OCI-M1 (cell line): ENCODE measurements at regions not wholly inside any gene's neighbourhood (a gene's known extent, or its start where the extent isn't known, plus 50 kb on each side); places are given as distances from the start of the nearest gene placed in this dataset.
"Not testable (repeated sequence)": the region's sequence is repeated elsewhere in the genome, so short reads cannot be mapped to it uniquely, and the experiment has no call there.

Experiments used
- DNase-seq: peaks from one replicate; lab custom pipeline; 2025; lab: John Stamatoyannopoulos, UW

DNA sequence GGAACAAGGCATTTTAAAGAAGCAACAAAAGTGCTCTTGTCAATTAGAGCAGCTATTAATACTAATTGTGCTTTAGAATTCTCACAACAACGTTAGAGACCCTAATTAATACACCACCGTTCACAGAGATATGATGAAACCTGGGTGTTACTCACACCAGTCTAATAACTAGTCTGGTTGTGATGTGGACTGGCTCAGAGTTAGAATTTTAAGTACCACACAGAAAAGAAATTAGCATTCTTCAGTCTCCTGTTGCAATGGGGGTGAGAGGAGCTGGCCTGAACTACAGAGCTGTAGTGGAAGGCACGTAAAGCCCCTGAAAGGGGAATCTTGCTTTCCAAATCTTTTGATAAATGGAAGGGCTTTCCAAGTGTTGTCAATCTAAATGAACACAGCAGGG is 240.8 kb upstream of the TOX3 start:
- DNase-seq, result no peak

DNA sequence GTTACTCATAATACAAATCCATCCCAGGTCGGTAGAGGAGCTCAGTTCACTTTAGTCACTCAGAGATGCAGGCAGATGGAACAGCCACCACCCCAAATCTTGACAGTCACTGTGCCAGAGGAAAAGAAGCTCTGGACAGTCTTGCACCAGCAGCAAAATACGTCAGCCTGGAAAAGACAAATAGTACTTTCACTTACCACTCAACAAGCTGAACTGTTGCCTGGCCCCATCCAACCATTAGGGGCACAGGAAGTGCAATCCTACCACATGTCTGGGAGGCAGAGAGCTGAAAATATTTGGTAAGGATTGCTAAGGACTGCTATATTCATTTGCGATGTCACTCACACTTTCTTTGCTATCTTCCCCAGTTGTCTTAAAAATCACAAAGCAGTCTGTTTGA is 239.1 kb upstream of the TOX3 start:
- DNase-seq, result no peak

DNA sequence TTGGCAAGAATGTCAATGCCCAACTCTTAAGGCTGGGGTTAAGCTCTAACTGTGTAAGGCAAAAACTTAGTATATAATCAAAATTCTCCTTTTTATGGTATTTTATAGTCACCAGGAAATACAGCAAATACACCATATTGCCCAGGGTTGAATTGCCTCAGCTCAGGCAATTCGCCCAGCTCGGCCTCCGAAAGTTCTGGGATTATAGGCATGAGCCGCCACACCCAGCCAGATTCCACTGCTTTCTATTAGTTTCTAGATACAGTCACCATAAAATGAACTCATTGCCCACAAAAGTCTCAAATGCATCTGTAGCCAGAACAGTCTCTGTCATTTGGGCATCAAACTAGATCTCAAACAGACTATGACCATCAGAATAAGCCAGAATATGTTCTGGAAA is 238.7 kb upstream of the TOX3 start:
- no peak for DNase-seq

DNA sequence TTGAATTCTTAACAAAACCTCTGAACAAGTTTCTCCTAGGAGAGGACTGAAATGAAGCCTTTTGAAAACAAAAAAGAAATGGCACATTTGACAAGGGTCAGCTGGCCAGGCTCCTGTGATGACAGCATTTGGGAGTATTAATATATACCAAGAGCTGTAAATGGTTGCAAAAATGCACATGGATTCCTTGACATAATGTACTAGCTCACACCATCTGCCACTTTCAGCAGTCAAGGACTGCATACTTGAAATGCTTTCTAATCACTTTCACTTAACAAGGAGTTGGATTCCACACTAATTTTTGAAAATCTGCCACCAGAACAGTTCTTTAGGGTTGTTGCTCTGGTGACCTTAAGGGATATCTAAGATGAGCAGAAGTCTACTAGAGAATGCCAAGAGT is 236.7 kb upstream of the TOX3 start:
- DNase-seq, result no peak

DNA sequence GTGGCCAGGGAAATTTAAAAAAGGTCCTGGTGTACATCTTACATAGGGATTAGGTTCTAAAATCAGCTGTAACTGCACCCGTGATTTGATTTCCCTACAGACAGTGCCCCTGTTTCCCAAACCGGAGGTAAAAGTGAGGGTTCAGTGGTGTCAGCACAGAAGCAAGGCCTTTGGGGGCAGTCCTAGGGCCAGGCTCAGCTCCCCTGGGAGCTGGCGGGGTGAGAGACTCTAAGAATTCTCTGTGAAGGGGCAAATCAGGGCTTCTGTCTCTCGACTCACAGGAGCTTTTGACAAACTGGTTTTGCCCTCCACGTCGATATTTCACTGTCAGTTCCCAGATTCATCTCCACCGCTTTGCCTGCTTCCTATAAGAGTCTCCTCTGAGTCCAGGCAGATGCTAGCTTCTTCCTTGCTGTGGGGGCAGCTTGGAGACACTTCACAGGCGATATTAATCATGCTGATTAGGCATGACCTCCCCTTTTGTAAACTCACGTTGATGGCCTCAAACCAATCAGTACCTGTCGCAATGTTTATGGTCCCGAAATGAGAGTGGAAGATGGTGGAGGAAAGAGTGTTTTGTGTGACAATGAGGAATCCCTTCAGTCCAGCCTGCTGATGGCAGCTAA is 234.2 kb upstream of the TOX3 start:
- DNase-seq, result no peak

DNA sequence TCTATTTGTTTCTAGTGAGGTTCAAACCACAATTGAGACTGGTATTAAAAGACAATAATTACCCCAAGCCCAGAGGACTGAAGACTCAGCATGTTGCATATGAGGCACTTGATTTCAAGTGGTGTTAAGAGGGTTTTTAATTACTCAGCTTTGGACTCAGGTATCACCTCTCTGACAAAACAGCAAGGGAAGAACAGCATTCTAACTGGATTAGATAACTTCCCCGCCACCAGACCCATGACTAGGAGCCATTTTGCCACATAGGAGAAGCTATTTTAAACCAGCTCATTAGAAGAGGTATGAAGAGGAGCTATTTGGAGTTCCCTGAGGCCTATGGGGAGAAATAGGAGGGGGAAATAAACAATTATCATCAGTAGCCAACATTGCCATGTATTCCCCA is 226.1 kb upstream of the TOX3 start:
- DNase-seq, result no peak

DNA sequence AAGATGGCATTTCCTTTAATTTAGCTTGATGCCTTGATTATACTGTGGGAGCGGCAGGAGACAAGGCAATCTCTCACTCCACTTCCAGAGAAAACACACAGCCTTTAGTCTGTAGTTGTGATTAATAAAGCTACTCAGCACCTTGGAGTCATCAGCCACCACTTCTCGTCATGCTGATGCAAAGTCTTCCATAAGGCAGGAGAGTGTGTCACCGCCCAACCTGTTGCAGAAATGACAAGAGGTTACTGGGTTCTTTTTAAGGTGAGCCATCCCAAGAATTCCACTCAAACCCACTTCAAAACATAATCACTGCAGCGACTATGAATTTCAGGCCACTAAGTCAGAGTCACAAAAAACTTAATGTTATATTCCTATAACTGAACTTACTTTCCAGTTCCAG is 223.9 kb upstream of the TOX3 start:
- DNase-seq, result no peak

DNA sequence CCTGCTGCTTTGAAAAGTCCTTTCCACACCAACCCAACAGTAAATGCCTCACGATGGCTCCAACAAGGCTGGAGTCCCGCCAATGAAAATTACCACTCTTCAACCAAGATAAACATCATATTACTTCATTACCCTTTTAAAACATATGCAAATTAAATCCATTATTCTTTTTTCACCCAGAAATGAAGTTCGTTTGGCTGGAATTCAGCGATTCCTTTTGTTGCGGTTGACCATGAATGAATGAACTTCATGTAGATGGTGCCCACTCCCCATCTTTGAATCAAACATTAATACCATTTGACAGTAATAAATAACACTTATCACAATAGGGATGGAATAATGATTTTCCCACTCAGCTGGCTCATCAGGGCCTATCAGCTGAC is 211.5 kb upstream of the TOX3 start:
- DNase-seq, result no peak

DNA sequence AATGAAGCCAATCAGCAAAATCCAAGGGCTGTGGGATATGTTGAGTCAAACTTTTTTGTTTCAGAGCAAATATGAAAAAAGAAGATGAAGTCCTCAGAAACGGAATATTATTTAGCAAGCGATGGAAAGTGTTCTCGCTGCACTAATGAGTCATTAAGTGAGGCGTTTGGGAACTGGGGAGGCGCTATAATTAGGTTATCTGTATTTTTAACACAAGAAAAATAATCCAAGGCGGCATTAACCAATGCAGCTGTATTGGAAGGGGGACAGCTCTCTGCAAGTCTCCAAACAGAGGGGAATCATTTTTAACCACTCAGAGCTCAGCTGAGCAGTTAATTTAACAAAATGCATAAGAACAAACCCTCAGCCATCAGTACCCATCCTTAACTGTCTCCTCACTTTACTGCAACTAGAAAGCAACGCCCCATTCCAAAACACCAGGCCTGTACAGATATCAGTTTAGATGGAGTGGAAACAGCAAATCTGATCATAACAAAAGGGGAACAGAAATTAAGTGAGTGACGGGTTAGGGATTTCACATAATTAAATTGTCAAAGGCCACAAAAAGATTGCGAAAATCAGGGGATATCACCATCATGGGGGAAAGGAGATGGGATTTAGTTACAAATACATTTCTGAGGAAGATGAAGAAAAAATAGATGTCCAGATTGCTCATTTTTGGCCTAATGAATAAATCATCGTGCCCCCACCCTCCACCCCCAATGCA is 211.0 kb upstream of the TOX3 start:
- DNase-seq, result no peak

DNA sequence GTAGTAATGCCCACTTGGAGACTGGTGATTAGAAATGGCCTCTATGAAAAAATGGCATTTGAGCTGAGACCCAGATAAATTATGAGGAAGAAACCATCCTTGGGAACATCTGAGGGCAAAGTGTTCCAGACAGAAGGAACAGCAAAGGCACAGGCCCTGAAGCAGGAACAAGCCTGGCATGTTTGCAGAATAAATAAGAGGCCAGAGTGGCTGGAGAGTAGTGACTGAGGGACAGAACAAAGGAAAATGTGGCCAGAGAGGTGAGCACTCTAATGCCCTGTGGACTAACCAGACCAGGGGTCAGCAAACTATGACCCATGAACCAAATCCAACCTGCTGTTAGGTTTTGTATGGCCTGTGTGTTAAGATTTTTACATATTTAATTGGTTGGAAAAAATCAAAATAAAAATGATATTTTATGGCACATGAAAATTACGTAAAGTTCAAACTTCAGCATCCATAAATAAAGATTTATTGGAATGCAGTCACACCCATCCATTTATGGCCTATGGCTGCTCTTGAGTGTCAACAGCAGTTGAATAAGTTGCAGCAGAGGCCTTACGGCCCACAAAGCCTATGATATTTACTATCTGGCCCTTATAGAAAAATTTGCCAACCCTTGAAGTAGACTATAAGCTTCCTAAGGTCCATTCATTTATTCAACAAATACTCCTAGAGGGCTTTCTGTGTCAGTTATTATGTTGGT is 210.0 kb upstream of the TOX3 start:
- DNase-seq, result no peak

DNA sequence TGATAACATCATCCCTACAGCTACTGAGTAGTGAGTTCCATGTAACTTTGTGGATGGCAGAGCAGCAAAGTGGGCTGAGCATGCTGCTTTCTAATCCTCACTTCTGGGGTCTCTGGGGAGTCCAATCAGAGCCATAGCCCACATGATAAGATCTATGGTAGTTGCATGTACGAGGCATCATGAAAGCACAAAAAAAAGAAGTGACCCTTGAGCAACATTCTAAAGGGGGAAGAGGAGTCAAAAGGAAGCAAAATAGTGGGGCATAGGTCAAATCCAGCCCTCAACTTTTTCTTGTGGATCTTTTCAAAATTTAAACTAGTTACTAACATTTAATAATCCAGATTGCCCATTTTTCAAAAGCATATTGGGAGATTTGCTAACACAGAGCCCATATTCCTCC is 208.5 kb upstream of the TOX3 start:
- DNase-seq, result no peak

DNA sequence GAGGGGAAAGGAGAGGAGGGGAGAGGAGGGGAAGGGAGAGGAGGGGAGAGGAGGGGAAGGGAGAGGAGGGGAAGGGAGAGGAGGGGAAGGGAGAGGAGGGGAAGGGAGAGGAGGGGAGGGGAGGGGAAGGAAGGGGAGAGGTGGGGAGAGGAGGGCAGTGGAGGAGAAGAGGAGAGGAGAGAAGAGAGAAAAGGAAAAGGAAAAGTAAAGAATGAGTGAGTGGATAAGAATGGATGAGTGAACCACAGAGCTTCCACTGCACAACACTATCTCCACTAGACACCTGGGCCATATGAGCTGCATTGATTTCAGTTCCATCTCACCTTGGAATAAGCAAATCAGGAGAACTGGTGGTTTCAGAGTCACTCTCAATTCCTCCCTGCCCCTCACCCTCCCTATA is 204.1 kb upstream of the TOX3 start:
- DNase-seq, result no peak

DNA sequence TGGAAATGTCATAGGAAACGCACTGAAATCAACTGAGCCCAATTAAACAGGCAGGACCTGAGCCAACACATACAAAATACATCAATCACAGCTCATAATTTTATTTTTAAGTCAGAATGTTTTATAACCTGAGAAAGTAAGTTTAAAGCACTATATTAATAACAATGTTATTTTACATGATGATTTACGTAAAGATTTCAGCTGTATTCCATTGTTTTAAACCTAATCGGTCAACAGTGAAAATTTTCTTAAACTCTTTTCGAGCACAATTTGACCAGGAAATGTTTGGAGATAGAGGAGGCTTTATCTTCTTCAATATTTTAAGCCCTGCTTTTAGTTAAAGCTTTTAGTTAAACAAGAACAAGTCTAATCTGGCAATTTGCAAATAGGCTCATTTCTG is 201.8 kb upstream of the TOX3 start:
- DNase-seq, result no peak

DNA sequence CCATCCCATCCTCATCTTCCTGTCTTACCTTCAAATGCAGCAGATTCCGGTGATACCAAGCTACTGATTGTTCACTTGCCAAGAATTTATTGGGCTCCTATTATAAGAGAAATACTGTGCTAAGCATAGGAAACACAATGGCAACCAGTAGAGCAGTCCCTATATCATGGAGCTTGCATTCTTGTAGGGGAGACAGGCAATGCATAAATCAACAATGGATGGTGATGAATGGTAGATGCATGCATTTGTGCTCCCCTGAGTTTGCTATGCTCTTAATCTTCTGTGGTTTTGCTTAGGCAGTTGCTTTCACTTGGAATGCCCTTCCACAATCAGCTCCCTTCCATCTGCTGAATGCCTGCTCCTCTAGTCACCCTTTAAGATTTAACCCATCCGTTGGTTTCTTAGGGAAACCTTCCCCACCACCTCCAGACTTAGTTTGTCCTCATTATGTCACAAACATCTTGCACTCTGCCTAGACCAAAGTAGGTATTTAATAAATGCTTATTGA is 200.2 kb upstream of the TOX3 start:
- DNase-seq, result no peak

DNA sequence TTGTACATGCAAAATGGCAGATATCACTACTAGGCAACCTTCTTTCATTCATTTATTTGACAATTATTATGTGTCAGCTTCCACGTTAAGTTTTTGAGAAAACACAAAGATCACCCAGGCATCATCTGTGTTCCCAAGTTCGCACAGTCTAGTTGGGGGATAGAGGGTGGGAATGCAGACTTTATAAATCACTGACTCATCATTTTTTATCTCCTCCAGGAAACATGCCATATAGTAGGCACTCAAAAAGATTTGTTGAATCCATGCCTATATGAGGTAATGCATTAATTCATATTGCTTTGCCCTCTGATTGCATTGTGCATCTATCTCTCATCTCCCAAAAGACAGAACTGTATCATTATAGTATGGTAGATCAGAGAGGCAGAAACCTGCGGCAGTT is 196.8 kb upstream of the TOX3 start:
- DNase-seq, result no peak

DNA sequence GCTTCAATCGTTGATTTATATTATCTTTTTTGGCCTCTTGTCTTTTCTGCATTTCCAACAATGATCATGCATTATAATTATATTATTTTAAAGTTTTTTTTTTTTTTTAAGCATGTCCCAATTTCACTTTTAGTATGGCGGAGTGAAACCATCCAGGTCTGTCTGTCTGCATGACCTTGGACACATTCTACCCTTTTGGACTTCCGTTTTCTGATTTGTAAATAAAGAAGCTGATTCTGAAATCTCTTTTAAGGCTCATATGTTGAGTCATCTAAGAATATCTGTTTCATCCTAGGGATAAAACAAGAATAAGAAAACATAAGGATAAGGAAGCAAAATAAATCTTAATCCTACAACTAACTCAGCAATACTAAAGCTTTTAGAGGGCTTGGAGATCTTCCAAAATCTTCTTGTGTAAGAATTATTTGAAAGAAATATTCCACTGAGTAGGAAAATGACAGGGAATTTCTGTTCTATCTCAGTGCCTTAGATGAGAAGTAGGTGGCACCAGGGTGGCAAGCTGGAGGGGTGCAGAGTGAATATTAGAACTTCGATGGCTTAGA is 195.7 kb upstream of the TOX3 start:
- DNase-seq, result no peak

DNA sequence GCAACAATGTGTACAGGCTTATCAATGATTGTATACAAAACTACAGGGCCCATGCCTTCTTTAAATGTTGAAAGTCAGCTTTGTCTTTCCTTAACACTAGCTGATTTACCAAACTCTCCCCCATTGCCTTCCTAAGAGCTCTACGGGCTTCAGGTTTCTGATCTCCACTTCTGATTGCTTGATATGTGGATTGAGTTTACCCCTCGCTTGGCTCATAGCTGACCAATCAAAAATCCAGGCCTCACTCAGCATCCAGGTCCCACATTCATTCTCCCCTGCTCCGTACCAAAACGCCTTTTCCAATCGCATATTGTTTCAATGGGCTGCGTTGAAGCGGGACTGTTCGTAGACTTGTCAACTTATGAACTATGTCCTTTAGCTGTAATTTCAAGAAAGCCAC is 195.1 kb upstream of the TOX3 start:
- DNase-seq, result no peak

DNA sequence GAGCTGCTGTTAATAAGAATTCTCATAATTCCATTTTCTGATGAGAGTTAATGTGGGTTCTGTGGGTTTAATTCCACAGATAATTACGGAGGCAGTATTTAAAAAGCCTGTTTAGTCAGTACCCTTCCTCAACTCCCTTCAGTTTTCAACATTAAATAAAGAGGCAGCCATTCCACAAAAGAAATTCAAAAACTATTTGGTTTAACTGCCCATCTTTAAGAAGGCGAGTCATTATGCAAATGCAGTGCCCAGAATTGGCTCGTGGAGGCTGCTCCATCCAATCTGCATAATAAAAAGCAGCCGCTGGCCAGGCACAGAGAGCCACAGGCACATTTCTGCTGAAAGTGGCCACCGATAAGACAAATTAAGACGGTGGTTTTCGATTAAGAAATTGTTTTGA is 194.4 kb upstream of the TOX3 start:
- no peak for DNase-seq

DNA sequence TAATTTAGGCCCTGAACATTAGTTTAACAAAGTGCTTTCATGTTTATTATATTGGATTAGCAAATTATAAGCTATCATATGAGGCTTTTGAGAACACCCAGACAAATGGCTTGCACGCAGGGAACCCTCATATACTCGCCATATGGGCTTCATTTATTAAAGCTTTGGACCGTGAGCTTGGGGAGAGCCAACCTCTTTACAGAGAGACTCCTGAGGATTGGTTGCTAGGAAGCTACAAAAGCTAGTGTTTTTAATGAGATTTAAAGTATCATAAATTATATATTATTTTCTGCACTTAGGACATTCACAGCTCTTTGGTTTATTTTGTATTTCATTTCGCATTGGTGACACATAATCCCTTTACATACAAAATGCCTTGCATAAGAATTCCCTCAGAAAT is 193.8 kb upstream of the TOX3 start:
- DNase-seq, result no peak

DNA sequence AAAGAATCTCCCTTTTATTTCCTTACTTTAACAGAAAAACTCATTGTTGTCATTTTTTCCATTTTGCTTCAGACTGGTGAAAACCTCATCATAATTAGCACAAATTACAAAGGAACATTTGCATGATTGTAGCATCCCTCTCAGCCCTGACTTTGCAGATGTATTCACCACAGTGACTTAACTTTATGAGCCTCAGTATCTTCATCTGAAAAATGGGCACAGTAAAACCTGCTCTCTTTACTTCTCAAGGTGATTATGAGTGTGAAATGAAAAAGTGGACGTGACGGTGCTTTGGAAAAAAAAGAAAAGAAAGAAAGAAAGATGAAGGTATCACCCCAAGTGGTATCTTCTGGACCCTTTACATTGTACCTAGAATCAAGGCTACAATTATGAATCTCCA is 193.4 kb upstream of the TOX3 start:
- no peak for DNase-seq

DNA sequence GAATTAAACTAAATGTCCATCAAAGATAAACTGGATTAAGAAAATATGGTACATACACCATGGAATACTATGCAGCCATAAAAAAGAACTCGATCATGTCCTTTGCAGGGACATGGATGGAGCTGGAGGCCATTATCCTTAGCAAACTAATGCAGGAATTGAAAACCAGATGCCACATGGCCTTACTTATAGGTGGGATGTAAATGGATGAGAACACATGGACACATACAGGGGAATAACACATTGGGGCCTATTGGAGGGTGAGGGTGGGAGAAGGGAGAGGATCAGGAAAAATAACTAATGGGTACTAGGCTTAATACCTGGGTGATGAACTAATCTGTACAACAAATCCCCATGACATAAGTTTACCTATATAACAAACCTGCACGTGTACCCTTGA is 192.0 kb upstream of the TOX3 start:
- not testable (repeated sequence) for DNase-seq

DNA sequence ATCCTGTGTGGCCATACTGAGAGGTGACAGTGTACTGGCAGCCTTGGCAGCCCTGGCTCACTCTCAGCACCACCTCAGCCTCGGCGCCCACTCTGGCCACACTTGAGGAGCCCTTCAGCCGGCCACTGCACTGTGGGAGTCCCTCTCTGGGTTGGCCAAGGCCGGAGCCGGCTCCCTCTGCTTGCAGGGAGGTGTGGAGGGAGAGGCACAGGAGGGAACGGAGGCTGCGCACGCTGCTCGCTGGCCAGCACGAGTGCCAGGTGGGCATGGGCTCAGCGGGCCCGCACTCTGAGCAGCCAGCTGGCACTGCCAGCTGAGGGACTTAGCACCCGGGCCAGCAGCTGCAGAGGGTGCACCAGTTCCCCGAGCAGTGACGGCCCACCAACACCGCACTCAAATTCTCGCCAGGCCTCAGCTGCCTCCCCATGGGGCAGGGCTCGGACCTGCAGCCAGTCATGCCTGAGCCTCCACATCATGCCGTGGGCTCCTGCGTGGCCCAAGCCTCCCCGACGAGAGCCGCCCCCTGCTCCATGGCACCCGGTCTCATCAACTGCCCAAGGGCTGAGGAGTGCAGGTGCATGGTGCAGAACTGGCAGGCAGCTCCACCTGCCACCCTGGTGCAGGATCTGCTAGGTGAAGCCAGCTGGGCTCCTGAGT is 184.4 kb upstream of the TOX3 start:
- no peak for DNase-seq

DNA sequence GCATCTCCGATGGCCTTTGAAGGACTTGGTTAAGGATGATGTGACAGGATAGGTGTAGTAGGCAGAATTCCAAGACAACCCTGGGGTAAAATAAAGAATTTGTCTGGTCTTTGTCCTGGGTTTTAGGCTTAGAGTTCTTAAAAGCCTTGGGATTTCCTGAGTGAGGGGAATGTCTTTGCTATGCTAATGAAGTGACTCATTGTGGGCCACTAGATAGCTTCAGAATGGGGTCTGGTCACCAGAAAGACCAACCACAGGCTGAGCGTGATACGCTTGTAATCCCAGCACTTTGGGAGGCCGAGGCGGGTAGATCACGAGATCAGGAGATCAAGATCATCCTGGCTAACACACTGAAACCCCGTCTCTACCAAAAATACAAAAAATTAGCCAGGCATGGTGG is 182.8 kb upstream of the TOX3 start:
- no peak for DNase-seq
